GM23338 (cell line): ENCODE measurements at regions not wholly inside any gene's neighbourhood (a gene's known extent, or its start where the extent isn't known, plus 50 kb on each side); places are given as distances from the start of the nearest gene placed in this dataset.

ENCODE experiments used
- CREB1 ChIP-seq: fragments of 250-450 bp; sonication (Bioruptor Pico); IDR thresholded peaks from 2 replicates; pipeline ENCODE4 v1.5.0; 2020; ENCODE audit warnings: low read depth, mild to moderate bottlenecking, moderate library complexity
- CTCF ChIP-seq, 2 experiments: fragments of 200-600 bp in 1 of 2; sonication (generic) in 1 of 2; conservative IDR thresholded peaks; 2 replicates each; pipeline versions ENCODE4 v1.5.1 to v1.6.1; 2016 to 2017; ENCODE audit warnings: antibody characterized with exemption in 2 of 2, low read depth in 2 of 2, mild to moderate bottlenecking in 2 of 2, moderate library complexity in 1 of 2
- EZH2 ChIP-seq: fragments of 200-600 bp; sonication (generic); IDR thresholded peaks from one replicate; pipeline ENCODE4 v1.8.0; 2017; ENCODE audit warnings: antibody characterized with exemption, mild to moderate bottlenecking, low read depth; ENCODE audit not compliant: unreplicated experiment
- EZH2phosphoT487 ChIP-seq: fragments of 200-600 bp; sonication (generic); IDR thresholded peaks from one replicate; pipeline ENCODE4 v1.8.1; 2018; ENCODE audit warnings: antibody characterized with exemption; ENCODE audit not compliant: unreplicated experiment
- JUNB ChIP-seq: IDR thresholded peaks from one replicate; pipeline ENCODE4 v1.6.1; 2016; ENCODE audit warnings: antibody characterized with exemption; ENCODE audit not compliant: unreplicated experiment
- POLR2AphosphoS5 ChIP-seq: IDR thresholded peaks from 2 replicates; pipeline ENCODE4 v1.6.1; 2016; ENCODE audit warnings: antibody characterized with exemption, low read depth
- REST ChIP-seq: IDR thresholded peaks from one replicate; pipeline ENCODE4 v1.6.1; 2018; ENCODE audit warnings: antibody characterized with exemption; ENCODE audit not compliant: unreplicated experiment
- ZNF114 ChIP-seq: fragments of 250-450 bp; sonication (Bioruptor Pico); IDR thresholded peaks from 2 replicates; pipeline ENCODE4 v1.5.0; 2020; ENCODE audit warnings: mild to moderate bottlenecking, moderate library complexity
- ZNF331 ChIP-seq: fragments of 250-450 bp; sonication (Bioruptor Pico); IDR thresholded peaks from 2 replicates; pipeline ENCODE4 v1.5.0; 2020; ENCODE audit warnings: low read depth, mild to moderate bottlenecking, moderate library complexity

GRCh38 chr4:66629927-66630326 is 915.4 kb downstream of the CENPC start:
- TF ChIP-seq ZNF114 (CRISPR knock-in tag), result no peak
- no peak for TF ChIP-seq POLR2AphosphoS5
- no peak for TF ChIP-seq CTCF (conservative IDR thresholded peaks at IDR 0.05; ENCODE audit: low read depth in 2 of 2)
- TF ChIP-seq EZH2, result no peak
- TF ChIP-seq ZNF331 (CRISPR knock-in tag), result no peak
- TF ChIP-seq JUNB, result no peak
- TF ChIP-seq REST, result no peak
- TF ChIP-seq CREB1 (CRISPR knock-in tag), result no peak
- no peak for TF ChIP-seq EZH2phosphoT487
